ENCODE measurements at regions not wholly inside any gene's neighbourhood (a gene's known extent, or its start where the extent isn't known, plus 50 kb on each side); places are given as distances from the start of the nearest gene placed in this dataset.

DNA sequence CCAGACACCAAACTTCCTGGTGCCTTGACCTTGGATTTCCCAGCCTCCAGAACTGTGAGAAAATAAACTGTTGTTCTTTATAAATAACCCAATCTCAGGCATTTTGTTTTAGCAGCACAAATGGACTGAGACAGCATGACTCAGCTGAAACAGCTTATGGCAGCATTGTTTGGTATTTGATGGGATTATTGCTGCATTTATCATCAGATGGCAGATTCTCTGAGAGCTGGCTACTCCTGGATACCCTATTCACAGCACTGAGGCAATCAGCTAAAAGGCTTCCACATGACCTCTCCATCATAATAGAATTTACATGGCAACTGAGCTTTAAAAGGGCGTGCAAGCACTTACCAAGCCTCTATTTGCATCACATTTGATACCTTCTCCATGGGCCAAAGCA, 623.1 kb upstream of the CPEB2 start:
- TF ChIP-seq, protein P1, sequence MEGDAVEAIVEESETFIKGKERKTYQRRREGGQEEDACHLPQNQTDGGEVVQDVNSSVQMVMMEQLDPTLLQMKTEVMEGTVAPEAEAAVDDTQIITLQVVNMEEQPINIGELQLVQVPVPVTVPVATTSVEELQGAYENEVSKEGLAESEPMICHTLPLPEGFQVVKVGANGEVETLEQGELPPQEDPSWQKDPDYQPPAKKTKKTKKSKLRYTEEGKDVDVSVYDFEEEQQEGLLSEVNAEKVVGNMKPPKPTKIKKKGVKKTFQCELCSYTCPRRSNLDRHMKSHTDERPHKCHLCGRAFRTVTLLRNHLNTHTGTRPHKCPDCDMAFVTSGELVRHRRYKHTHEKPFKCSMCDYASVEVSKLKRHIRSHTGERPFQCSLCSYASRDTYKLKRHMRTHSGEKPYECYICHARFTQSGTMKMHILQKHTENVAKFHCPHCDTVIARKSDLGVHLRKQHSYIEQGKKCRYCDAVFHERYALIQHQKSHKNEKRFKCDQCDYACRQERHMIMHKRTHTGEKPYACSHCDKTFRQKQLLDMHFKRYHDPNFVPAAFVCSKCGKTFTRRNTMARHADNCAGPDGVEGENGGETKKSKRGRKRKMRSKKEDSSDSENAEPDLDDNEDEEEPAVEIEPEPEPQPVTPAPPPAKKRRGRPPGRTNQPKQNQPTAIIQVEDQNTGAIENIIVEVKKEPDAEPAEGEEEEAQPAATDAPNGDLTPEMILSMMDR (optimal IDR thresholded peaks at IDR 0.05 in 1 of 3, IDR thresholded peaks at IDR 0.05 in 1 of 3, conservative IDR thresholded peaks at IDR 0.05 in 1 of 3; ENCODE audit: extremely low read depth in 1 of 3, insufficient read depth in 2 of 3, low read length in 3 of 3), result no peak
- no peak for TF ChIP-seq EZH2 (IDR thresholded peaks at IDR 0.05; ENCODE audit: low read length)
